Calu3 (cell line): ENCODE measurements at regions not wholly inside any gene's neighbourhood (a gene's known extent, or its start where the extent isn't known, plus 50 kb on each side); places are given as distances from the start of the nearest gene placed in this dataset.
"Not testable (repeated sequence)": the region's sequence is repeated elsewhere in the genome, so short reads cannot be mapped to it uniquely, and the experiment has no call there.

Source experiments
- BruUV-seq: library from RNA; stranded (reverse); fragments of 400-500 nt; replicated peaks from 2 replicates; lab custom pipeline; 2021; lab: Mats Ljungman, UMichigan
- CTCF ChIA-PET: fragments of 300-600 bp; sonication (Branson Sonifier 250); formaldehyde crosslinking; loops from one replicate; lab custom pipeline; 2022; ENCODE audit warnings: antibody characterized with exemption; lab: Charles Lee
- DNase-seq: peaks from one replicate; pipeline ENCODE4 v3.0.0; 2022
- H3K27ac Mint-ChIP-seq: one replicate; pipeline ENCODE4 v1.8.0; 2022; ENCODE audit warnings: mixed read lengths; ENCODE audit not compliant: unreplicated experiment
- H3K27me3 Mint-ChIP-seq: one replicate; pipeline ENCODE4 v1.8.0; 2022; ENCODE audit warnings: mixed read lengths; ENCODE audit not compliant: unreplicated experiment
- H3K36me3 Mint-ChIP-seq: one replicate; pipeline ENCODE4 v1.8.0; 2022; ENCODE audit warnings: mild to moderate bottlenecking, moderate library complexity, mixed read lengths; ENCODE audit not compliant: insufficient read depth, unreplicated experiment
- H3K4me1 Mint-ChIP-seq: one replicate; pipeline ENCODE4 v1.8.0; 2022; ENCODE audit warnings: mild to moderate bottlenecking, low read depth, mixed read lengths; ENCODE audit not compliant: unreplicated experiment
- H3K4me3 Mint-ChIP-seq: one replicate; pipeline ENCODE4 v1.8.0; 2022; ENCODE audit warnings: mild to moderate bottlenecking, low read depth, moderate library complexity, mixed read lengths; ENCODE audit not compliant: unreplicated experiment
- H3K9me3 Mint-ChIP-seq: one replicate; pipeline ENCODE4 v1.8.0; 2022; ENCODE audit warnings: low read depth, mixed read lengths; ENCODE audit not compliant: unreplicated experiment
- CTCF ChIP-seq: fragments of 200-600 bp; IDR thresholded peaks from one replicate; pipeline ENCODE4 v1.8.0; 2022; ENCODE audit warnings: antibody characterized with exemption; ENCODE audit not compliant: unreplicated experiment
- intact Hi-C: fragments of 100-400 bp; cut with micrococcal nuclease; formaldehyde crosslinking; loops from one replicate; pipeline ENCODE4 v1.10.0; 2022; ENCODE audit not compliant: unreplicated experiment

GRCh38 chrX:2559124-2559523, 58.3 kb upstream of the DHRSX start:
- Mint-ChIP-seq H3K4me3 (no peak overlapping the region), H3K4me1 (no peaks in the 10 kb centered on the region), H3K27ac (no peak overlapping the region), H3K27me3 (peaks cover 16% of the 10 kb centered on the region), H3K36me3 (no peaks in the 10 kb centered on the region), H3K9me3 (no peaks in the 10 kb centered on the region)
- CTCF ChIA-PET = no interaction called here
- DNase-seq = no peak
- intact Hi-C loops = no loop called here
- TF ChIP-seq CTCF = no peak
- BruUV-seq = no TSS peak

GRCh38 chrX:2554891-2555290, 54.1 kb upstream of the DHRSX start:
- intact Hi-C loops = no loop called here

GRCh38 chrX:2554066-2554465, 53.3 kb upstream of the DHRSX start:
- BruUV-seq, H3K27ac Mint-ChIP-seq, CTCF ChIA-PET, H3K9me3 Mint-ChIP-seq, DNase-seq, H3K36me3 Mint-ChIP-seq, H3K27me3 Mint-ChIP-seq, H3K4me3 Mint-ChIP-seq, H3K4me1 Mint-ChIP-seq, intact Hi-C loops: not testable (repeated sequence)

More at GRCh38 chrX:2554891-2555290, 54.1 kb upstream of the DHRSX start:
- Mint-ChIP-seq H3K27me3 (peaks cover 8% of the 10 kb centered on the region), H3K36me3 (no peaks in the 10 kb centered on the region), H3K9me3 (no peaks in the 10 kb centered on the region), H3K4me3 (no peak overlapping the region), H3K4me1 (no peaks in the 10 kb centered on the region), H3K27ac (no peak overlapping the region)
- no peak for TF ChIP-seq CTCF
- DNase-seq = no peak
- BruUV-seq = no TSS peak
- CTCF ChIA-PET = no interaction called here

- Mint-ChIP-seq H3K27ac (no peak overlapping the region), H3K27me3 (no peaks in the 10 kb centered on the region), H3K4me1 (no peaks in the 10 kb centered on the region), H3K36me3 (no peaks in the 10 kb centered on the region), H3K9me3 (peaks cover 2% of the 10 kb centered on the region), H3K4me3 (no peak overlapping the region)
- no TSS peak for BruUV-seq
- intact Hi-C loops = no loop called here
- TF ChIP-seq CTCF = no peak
- DNase-seq = no peak
- CTCF ChIA-PET = no interaction called here
Measured at GRCh38 chrX:2552621-2553201, 51.9 kb upstream of the DHRSX start.

- Mint-ChIP-seq H3K9me3 (peaks cover 2% of the 10 kb centered on the region), H3K36me3 (no peaks in the 10 kb centered on the region), H3K4me1 (no peaks in the 10 kb centered on the region), H3K4me3 (no peak overlapping the region), H3K27ac (no peak overlapping the region), H3K27me3 (no peaks in the 10 kb centered on the region)
- TF ChIP-seq CTCF = no peak
- DNase-seq = no peak
- BruUV-seq = no TSS peak
- CTCF ChIA-PET = no interaction called here
- intact Hi-C loops = no loop called here
Measured at GRCh38 chrX:2550328-2551020, 49.7 kb upstream of the DHRSX start.
